ENCODE measurements at regions not wholly inside any gene's neighbourhood (a gene's known extent, or its start where the extent isn't known, plus 50 kb on each side); places are given as distances from the start of the nearest gene placed in this dataset.

- Histone ChIP-seq H3K9ac (ENCODE audit: low read depth, low read length) (no peak overlapping the region), H3K4me1 (ENCODE audit: insufficient read depth, low read length) (0 out of 2 replicates have a peak, but pooled peaks cover 3% of the 10 kb centered on the region), H3K27me3 (ENCODE audit: insufficient read depth, low read length) (no peaks in the 10 kb centered on the region), H3K36me3 (ENCODE audit: insufficient read depth, low read depth, low read length) (no peaks in the 10 kb centered on the region), H3K27ac (ENCODE audit: low read length) (no peak overlapping the region), H3K9me3 (ENCODE audit: insufficient read depth, low read depth, low read length) (peaks cover 4% of the 10 kb centered on the region; the same call in 1 of the 2 replicates), H3K4me3 (ENCODE audit: low read length) (no peak overlapping the region)
Observed at GRCh38 chr15:47337106-47337505, 380.2 kb upstream of the SEMA6D start.

- Histone ChIP-seq H3K27me3 (ENCODE audit: insufficient read depth, low read length) (no peaks in the 10 kb centered on the region), H3K4me3 (ENCODE audit: low read length) (no peak overlapping the region), H3K9me3 (ENCODE audit: insufficient read depth, low read depth, low read length) (peaks cover 4% of the 10 kb centered on the region; the same call in 1 of the 2 replicates), H3K9ac (ENCODE audit: low read depth, low read length) (no peak overlapping the region), H3K4me1 (ENCODE audit: insufficient read depth, low read length) (no peaks in the 10 kb centered on the region), H3K36me3 (ENCODE audit: insufficient read depth, low read depth, low read length) (no peaks in the 10 kb centered on the region), H3K27ac (ENCODE audit: low read length) (no peak overlapping the region)
Observed at GRCh38 chr15:47337836-47338235, 379.5 kb upstream of the SEMA6D start.

- Histone ChIP-seq H3K9me3 (ENCODE audit: insufficient read depth, low read depth, low read length) (peaks cover 4% of the 10 kb centered on the region; the same call in 1 of the 2 replicates), H3K27me3 (ENCODE audit: insufficient read depth, low read length) (no peaks in the 10 kb centered on the region), H3K36me3 (ENCODE audit: insufficient read depth, low read depth, low read length) (no peaks in the 10 kb centered on the region), H3K27ac (ENCODE audit: low read length) (no peak overlapping the region), H3K9ac (ENCODE audit: low read depth, low read length) (no peak overlapping the region), H3K4me3 (ENCODE audit: low read length) (no peak overlapping the region), H3K4me1 (ENCODE audit: insufficient read depth, low read length) (no peaks in the 10 kb centered on the region)
Observed at GRCh38 chr15:47338771-47339170, 378.5 kb upstream of the SEMA6D start.

- H3K27me3 ChIP-seq (ENCODE audit: insufficient read depth, low read length), result no peaks in the 10 kb centered on the region
- no peak overlapping the region for H3K4me3 ChIP-seq (ENCODE audit: low read length)
- H3K27ac ChIP-seq (ENCODE audit: low read length), result no peak overlapping the region
- H3K36me3 ChIP-seq (ENCODE audit: insufficient read depth, low read depth, low read length), result no peaks in the 10 kb centered on the region
- no peak overlapping the region for H3K9ac ChIP-seq (ENCODE audit: low read depth, low read length)
- no peaks in the 10 kb centered on the region for H3K9me3 ChIP-seq (ENCODE audit: insufficient read depth, low read depth, low read length)
- no peaks in the 10 kb centered on the region for H3K4me1 ChIP-seq (ENCODE audit: insufficient read depth, low read length)
Observed at GRCh38 chr15:47339800-47340570, 377.3 kb upstream of the SEMA6D start.

GRCh38 chr15:47340571-47340920 lies 376.8 kb upstream of the SEMA6D start:
- no peaks in the 10 kb centered on the region for H3K4me1 ChIP-seq (ENCODE audit: insufficient read depth, low read length)
- no peak overlapping the region for H3K4me3 ChIP-seq (ENCODE audit: low read length)
- H3K9ac ChIP-seq (ENCODE audit: low read depth, low read length), result no peak overlapping the region
- no peaks in the 10 kb centered on the region for H3K36me3 ChIP-seq (ENCODE audit: insufficient read depth, low read depth, low read length)
- no peaks in the 10 kb centered on the region for H3K27me3 ChIP-seq (ENCODE audit: insufficient read depth, low read length)
- H3K9me3 ChIP-seq (ENCODE audit: insufficient read depth, low read depth, low read length), result no peaks in the 10 kb centered on the region
- no peak overlapping the region for H3K27ac ChIP-seq (ENCODE audit: low read length)

- peaks cover 2% of the 10 kb centered on the region; the same call in 1 of the 2 replicates for H3K4me1 ChIP-seq (ENCODE audit: insufficient read depth, low read length)
- no peaks in the 10 kb centered on the region for H3K36me3 ChIP-seq (ENCODE audit: insufficient read depth, low read depth, low read length)
- no peaks in the 10 kb centered on the region for H3K9me3 ChIP-seq (ENCODE audit: insufficient read depth, low read depth, low read length)
- H3K27me3 ChIP-seq (ENCODE audit: insufficient read depth, low read length), result no peaks in the 10 kb centered on the region
- H3K9ac ChIP-seq (ENCODE audit: low read depth, low read length), result no peak overlapping the region
- H3K27ac ChIP-seq (ENCODE audit: low read length), result no peak overlapping the region
- no peak overlapping the region for H3K4me3 ChIP-seq (ENCODE audit: low read length)
Observed at GRCh38 chr15:47349179-47349578, 368.1 kb upstream of the SEMA6D start.

GRCh38 chr15:47351501-47351900 lies 365.8 kb upstream of the SEMA6D start:
- Histone ChIP-seq H3K36me3 (ENCODE audit: insufficient read depth, low read depth, low read length) (no peaks in the 10 kb centered on the region), H3K4me1 (ENCODE audit: insufficient read depth, low read length) (peaks cover 2% of the 10 kb centered on the region; the same call in 1 of the 2 replicates), H3K27me3 (ENCODE audit: insufficient read depth, low read length) (no peaks in the 10 kb centered on the region), H3K9ac (ENCODE audit: low read depth, low read length) (no peak overlapping the region), H3K27ac (ENCODE audit: low read length) (no peak overlapping the region), H3K4me3 (ENCODE audit: low read length) (no peak overlapping the region), H3K9me3 (ENCODE audit: insufficient read depth, low read depth, low read length) (no peaks in the 10 kb centered on the region)

GRCh38 chr15:47352217-47352616 lies 365.1 kb upstream of the SEMA6D start:
- Histone ChIP-seq H3K27me3 (ENCODE audit: insufficient read depth, low read length) (no peaks in the 10 kb centered on the region), H3K27ac (ENCODE audit: low read length) (no peak overlapping the region)

GRCh38 chr15:47355759-47356158 lies 361.5 kb upstream of the SEMA6D start:
- Histone ChIP-seq H3K9me3 (ENCODE audit: insufficient read depth, low read depth, low read length) (no peaks in the 10 kb centered on the region), H3K4me1 (ENCODE audit: insufficient read depth, low read length) (peaks cover 2% of the 10 kb centered on the region; the same call in 1 of the 2 replicates), H3K9ac (ENCODE audit: low read depth, low read length) (no peak overlapping the region), H3K4me3 (ENCODE audit: low read length) (no peak overlapping the region), H3K36me3 (ENCODE audit: insufficient read depth, low read depth, low read length) (no peaks in the 10 kb centered on the region), H3K27me3 (ENCODE audit: insufficient read depth, low read length) (no peaks in the 10 kb centered on the region), H3K27ac (ENCODE audit: low read length) (no peak overlapping the region)

More at GRCh38 chr15:47352217-47352616, 365.1 kb upstream of the SEMA6D start:
- H3K4me3 ChIP-seq (ENCODE audit: low read length), result no peak overlapping the region
- H3K9ac ChIP-seq (ENCODE audit: low read depth, low read length), result no peak overlapping the region
- peaks cover 2% of the 10 kb centered on the region; the same call in 1 of the 2 replicates for H3K4me1 ChIP-seq (ENCODE audit: insufficient read depth, low read length)
- no peaks in the 10 kb centered on the region for H3K36me3 ChIP-seq (ENCODE audit: insufficient read depth, low read depth, low read length)
- no peaks in the 10 kb centered on the region for H3K9me3 ChIP-seq (ENCODE audit: insufficient read depth, low read depth, low read length)

GRCh38 chr15:47356297-47356696 lies 361.0 kb upstream of the SEMA6D start:
- H3K27me3 ChIP-seq (ENCODE audit: insufficient read depth, low read length), result no peaks in the 10 kb centered on the region
- no peak overlapping the region for H3K9ac ChIP-seq (ENCODE audit: low read depth, low read length)
- H3K4me3 ChIP-seq (ENCODE audit: low read length), result no peak overlapping the region
- no peak overlapping the region for H3K27ac ChIP-seq (ENCODE audit: low read length)
- H3K36me3 ChIP-seq (ENCODE audit: insufficient read depth, low read depth, low read length), result no peaks in the 10 kb centered on the region
- H3K4me1 ChIP-seq (ENCODE audit: insufficient read depth, low read length), result peaks cover 2% of the 10 kb centered on the region; the same call in 1 of the 2 replicates
- H3K9me3 ChIP-seq (ENCODE audit: insufficient read depth, low read depth, low read length), result no peaks in the 10 kb centered on the region

GRCh38 chr15:47358876-47359275 lies 358.4 kb upstream of the SEMA6D start:
- H3K36me3 ChIP-seq (ENCODE audit: insufficient read depth, low read depth, low read length), result no peaks in the 10 kb centered on the region
- H3K9me3 ChIP-seq (ENCODE audit: insufficient read depth, low read depth, low read length), result no peaks in the 10 kb centered on the region
- H3K4me1 ChIP-seq (ENCODE audit: insufficient read depth, low read length), result no peaks in the 10 kb centered on the region
- H3K27me3 ChIP-seq (ENCODE audit: insufficient read depth, low read length), result no peaks in the 10 kb centered on the region
- no peak overlapping the region for H3K27ac ChIP-seq (ENCODE audit: low read length)
- H3K4me3 ChIP-seq (ENCODE audit: low read length), result no peak overlapping the region
- H3K9ac ChIP-seq (ENCODE audit: low read depth, low read length), result no peak overlapping the region

- H3K9ac ChIP-seq (ENCODE audit: low read depth, low read length), result no peak overlapping the region
- no peak overlapping the region for H3K27ac ChIP-seq (ENCODE audit: low read length)
- H3K27me3 ChIP-seq (ENCODE audit: insufficient read depth, low read length), result no peaks in the 10 kb centered on the region
- no peaks in the 10 kb centered on the region for H3K9me3 ChIP-seq (ENCODE audit: insufficient read depth, low read depth, low read length)
- H3K36me3 ChIP-seq (ENCODE audit: insufficient read depth, low read depth, low read length), result no peaks in the 10 kb centered on the region
- H3K4me3 ChIP-seq (ENCODE audit: low read length), result no peak overlapping the region
- no peaks in the 10 kb centered on the region for H3K4me1 ChIP-seq (ENCODE audit: insufficient read depth, low read length)
Observed at GRCh38 chr15:47360305-47360704, 357.0 kb upstream of the SEMA6D start.

Data from iPS-20b (cell line).